GM23338 (cell line): ENCODE measurements at regions not wholly inside any gene's neighbourhood (a gene's known extent, or its start where the extent isn't known, plus 50 kb on each side); places are given as distances from the start of the nearest gene placed in this dataset.

Experiments used
- ATAC-seq: fragments of 200-7000 bp; cut with Tn5 transposase; 3 replicates; pipeline ENCODE4 v1.9.1; 2020
- DNase-seq: peaks from one replicate; pipeline ENCODE4 v3.0.0-alpha.2; 2015; ENCODE audit warnings: low spot score
- H2AFZ ChIP-seq: fragments of 200-600 bp; sonication (generic); 2 replicates; pipeline ENCODE4 v1.8.0; 2016; ENCODE audit warnings: antibody characterized with exemption, mild to moderate bottlenecking, moderate library complexity
- H3F3A ChIP-seq: fragments of 200-600 bp; sonication (generic); replicated peaks from 2 replicates; pipeline ENCODE4 v1.8.0; 2017; ENCODE audit warnings: antibody characterized with exemption, mixed run types, low read depth
- H3K27ac ChIP-seq: fragments of 200-600 bp; sonication (generic); 2 replicates; pipeline ENCODE4 v1.6.1; 2016; ENCODE audit warnings: low read depth
- H3K27me3 ChIP-seq: fragments of 200-600 bp; sonication (generic); 2 replicates; pipeline ENCODE4 v1.8.0; 2016; ENCODE audit warnings: mild to moderate bottlenecking, mixed run types, moderate library complexity; ENCODE audit not compliant: insufficient read depth
- H3K36me3 ChIP-seq: fragments of 200-600 bp; sonication (generic); 2 replicates; pipeline ENCODE4 v1.8.0; 2016; ENCODE audit warnings: mild to moderate bottlenecking; ENCODE audit not compliant: insufficient read depth
- H3K4me1 ChIP-seq: fragments of 200-600 bp; sonication (generic); 2 replicates; pipeline ENCODE4 v1.8.0; 2016; ENCODE audit warnings: mild to moderate bottlenecking, moderate library complexity; ENCODE audit not compliant: insufficient read depth
- H3K4me2 ChIP-seq: fragments of 200-600 bp; sonication (generic); 2 replicates; pipeline ENCODE4 v1.7.1; 2017; ENCODE audit warnings: mixed run types
- H3K4me3 ChIP-seq: fragments of 200-600 bp; sonication (generic); 2 replicates; pipeline ENCODE4 v1.6.1; 2016; ENCODE audit warnings: mixed run types
- H3K79me2 ChIP-seq: fragments of 200-600 bp; sonication (generic); replicated peaks from 2 replicates; pipeline ENCODE4 v1.8.0; 2017; ENCODE audit warnings: mild to moderate bottlenecking; ENCODE audit not compliant: insufficient read depth
- H3K9me2 ChIP-seq: fragments of 200-600 bp; sonication (generic); 2 replicates; pipeline ENCODE4 v1.8.0; 2017; ENCODE audit not compliant: insufficient read depth
- H4K20me1 ChIP-seq: fragments of 200-600 bp; sonication (generic); replicated peaks from 2 replicates; pipeline ENCODE4 v1.8.0; 2017; ENCODE audit warnings: mild to moderate bottlenecking; ENCODE audit not compliant: insufficient read depth
- H3K27ac Mint-ChIP-seq: 2 replicates; pipeline ENCODE4 v1.8.0; 2020; ENCODE audit warnings: inconsistent platforms, mild to moderate bottlenecking, moderate library complexity, mixed read lengths
- H3K27me3 Mint-ChIP-seq: 3 replicates; pipeline ENCODE4 v1.8.0; 2022; ENCODE audit warnings: low read depth, mild to moderate bottlenecking, moderate library complexity, mixed read lengths, inconsistent platforms; ENCODE audit not compliant: insufficient read depth, poor library complexity
- H3K36me3 Mint-ChIP-seq: 3 replicates; pipeline ENCODE4 v1.8.0; 2021; ENCODE audit warnings: low read depth, mild to moderate bottlenecking, inconsistent platforms, moderate library complexity, mixed read lengths
- H3K4me1 Mint-ChIP-seq: 3 replicates; pipeline ENCODE4 v1.8.0; 2020; ENCODE audit warnings: mild to moderate bottlenecking, inconsistent platforms, mixed read lengths
- H3K4me3 Mint-ChIP-seq: 3 replicates; pipeline ENCODE4 v1.8.0; 2021; ENCODE audit warnings: moderate library complexity, mild to moderate bottlenecking, inconsistent platforms, mixed read lengths
- H3K9me3 Mint-ChIP-seq: 3 replicates; pipeline ENCODE4 v1.8.0; 2020; ENCODE audit warnings: moderate library complexity, mild to moderate bottlenecking, inconsistent platforms, mixed read lengths
- CREB1 ChIP-seq: fragments of 250-450 bp; sonication (Bioruptor Pico); IDR thresholded peaks from 2 replicates; pipeline ENCODE4 v1.5.0; 2020; ENCODE audit warnings: low read depth, mild to moderate bottlenecking, moderate library complexity
- EZH2 ChIP-seq: fragments of 200-600 bp; sonication (generic); IDR thresholded peaks from one replicate; pipeline ENCODE4 v1.8.0; 2017; ENCODE audit warnings: antibody characterized with exemption, mild to moderate bottlenecking, low read depth; ENCODE audit not compliant: unreplicated experiment
- JUNB ChIP-seq: IDR thresholded peaks from one replicate; pipeline ENCODE4 v1.6.1; 2016; ENCODE audit warnings: antibody characterized with exemption; ENCODE audit not compliant: unreplicated experiment
- POLR2AphosphoS5 ChIP-seq: IDR thresholded peaks from 2 replicates; pipeline ENCODE4 v1.6.1; 2016; ENCODE audit warnings: antibody characterized with exemption, low read depth
- REST ChIP-seq: IDR thresholded peaks from one replicate; pipeline ENCODE4 v1.6.1; 2018; ENCODE audit warnings: antibody characterized with exemption; ENCODE audit not compliant: unreplicated experiment
- STAT1 ChIP-seq: IDR thresholded peaks from one replicate; pipeline ENCODE4 v1.6.1; 2016; ENCODE audit warnings: antibody characterized with exemption; ENCODE audit not compliant: unreplicated experiment
- ZNF331 ChIP-seq: fragments of 250-450 bp; sonication (Bioruptor Pico); IDR thresholded peaks from 2 replicates; pipeline ENCODE4 v1.5.0; 2020; ENCODE audit warnings: low read depth, mild to moderate bottlenecking, moderate library complexity
- ZNF462 ChIP-seq: fragments of 250-450 bp; sonication (Bioruptor Pico); IDR thresholded peaks from 2 replicates; pipeline ENCODE4 v1.5.0; 2020; ENCODE audit warnings: mild to moderate bottlenecking, moderate library complexity
- TF ChIP-seq, protein P1 (sequence below): IDR thresholded peaks from 2 replicates; pipeline ENCODE4 v1.6.1; 2016; ENCODE audit warnings: antibody characterized with exemption
- TF ChIP-seq, protein P2 (sequence below), 2 experiments: fragments of 200-600 bp in 1 of 2; sonication (generic) in 1 of 2; conservative IDR thresholded peaks; 2 replicates each; pipeline versions ENCODE4 v1.5.1 to v1.6.1; 2016 to 2017; ENCODE audit warnings: antibody characterized with exemption in 2 of 2, low read depth in 2 of 2, mild to moderate bottlenecking in 2 of 2, moderate library complexity in 1 of 2

DNA sequence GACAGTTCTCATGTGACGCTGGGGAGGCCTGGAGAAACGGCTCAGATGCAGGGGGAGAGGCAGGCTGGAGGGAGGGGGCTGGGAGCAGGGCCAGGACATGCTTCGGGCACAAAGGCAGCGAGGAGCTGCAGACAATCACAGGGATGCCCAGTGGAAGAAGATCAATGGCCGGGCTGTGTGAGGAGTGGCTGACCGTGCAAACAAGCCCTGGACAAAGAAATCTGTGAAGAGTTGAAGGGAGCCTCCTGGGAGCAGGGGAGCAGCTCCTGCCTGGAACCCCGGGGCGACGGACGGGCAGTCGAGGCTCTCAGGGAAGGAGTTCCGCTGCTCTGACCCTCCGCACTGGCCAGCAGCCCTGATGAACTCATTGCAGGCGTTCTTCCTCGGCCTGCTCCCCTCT, 126.7 kb upstream of the B3GAT1 start:
- peaks cover 3% of the 10 kb centered on the region; the same call in 1 of the 3 replicates for H3K9me3 Mint-ChIP-seq
- H3K36me3 ChIP-seq: no peaks in the 10 kb centered on the region
- no peak overlapping the region for H3K4me3 ChIP-seq
- peak overlapping the region; percentile 52; the same call in 1 of the 2 replicates for H2AFZ ChIP-seq
- ATAC-seq (no peak), DNase-seq (no peak)
- no peaks in the 10 kb centered on the region for H4K20me1 ChIP-seq
- peaks cover 26% of the 10 kb centered on the region for H3K4me1 Mint-ChIP-seq
- H3K79me2 ChIP-seq: no peaks in the 10 kb centered on the region
- no peak overlapping the region for H3K27ac Mint-ChIP-seq
- no peaks in the 10 kb centered on the region for H3F3A ChIP-seq
- no peaks in the 10 kb centered on the region for H3K36me3 Mint-ChIP-seq
- no peak overlapping the region for H3K4me2 ChIP-seq
- no peak overlapping the region for H3K4me3 Mint-ChIP-seq
- H3K27me3 ChIP-seq: no peaks in the 10 kb centered on the region
- no peak overlapping the region for H3K27ac ChIP-seq
- TF ChIP-seq POLR2AphosphoS5 (no peak), ZNF462 (no peak), STAT1 (no peak), EZH2 (no peak)
- peaks cover 7% of the 10 kb centered on the region for H3K27me3 Mint-ChIP-seq
- no peaks in the 10 kb centered on the region for H3K9me2 ChIP-seq
- H3K4me1 ChIP-seq: no peaks in the 10 kb centered on the region

DNA sequence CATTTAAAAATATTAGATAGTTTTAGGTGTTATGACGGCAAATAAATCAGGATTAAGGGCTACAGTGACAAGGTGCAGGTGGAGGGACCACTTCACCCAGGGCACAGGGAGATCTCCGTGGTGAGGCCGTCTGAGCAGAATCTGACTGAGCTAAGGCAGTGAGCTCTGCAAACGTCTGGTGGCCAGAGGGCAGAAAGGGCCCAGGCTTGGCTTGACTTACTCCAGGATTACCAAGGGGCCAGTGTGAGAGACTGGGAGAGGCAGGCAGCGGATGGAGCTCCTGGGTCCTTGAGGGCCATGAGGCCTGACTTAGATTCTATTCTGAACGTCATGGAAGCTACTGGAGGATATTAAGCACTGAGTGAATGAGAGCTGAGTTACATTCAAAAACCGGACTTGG, 125.9 kb upstream of the B3GAT1 start:
- H3K4me3 Mint-ChIP-seq: no peak overlapping the region
- no peaks in the 10 kb centered on the region for H3K4me1 ChIP-seq
- H3K36me3 Mint-ChIP-seq: no peaks in the 10 kb centered on the region
- peaks cover 20% of the 10 kb centered on the region for H3K4me1 Mint-ChIP-seq
- no peak for ATAC-seq
- no peaks in the 10 kb centered on the region for H3K27me3 ChIP-seq
- DNase-seq: no peak
- no peak overlapping the region for H3K27ac ChIP-seq
- no peak overlapping the region for H3K4me2 ChIP-seq
- peak overlapping the region; percentile 52; the same call in 1 of the 2 replicates for H2AFZ ChIP-seq
- H3K9me2 ChIP-seq: no peaks in the 10 kb centered on the region
- H3F3A ChIP-seq: no peaks in the 10 kb centered on the region
- H3K36me3 ChIP-seq: no peaks in the 10 kb centered on the region
- no peak overlapping the region for H3K27ac Mint-ChIP-seq
- peaks cover 3% of the 10 kb centered on the region; the same call in 1 of the 3 replicates for H3K9me3 Mint-ChIP-seq
- H3K4me3 ChIP-seq: no peak overlapping the region
- H3K27me3 Mint-ChIP-seq: peaks cover 7% of the 10 kb centered on the region
- no peaks in the 10 kb centered on the region for H3K79me2 ChIP-seq
- H4K20me1 ChIP-seq: no peaks in the 10 kb centered on the region
- TF ChIP-seq EZH2 (no peak), POLR2AphosphoS5 (no peak), CREB1 (CRISPR knock-in tag) (no peak), REST (no peak), JUNB (no peak), STAT1 (no peak), ZNF331 (CRISPR knock-in tag) (no peak)
- TF ChIP-seq, protein P1, sequence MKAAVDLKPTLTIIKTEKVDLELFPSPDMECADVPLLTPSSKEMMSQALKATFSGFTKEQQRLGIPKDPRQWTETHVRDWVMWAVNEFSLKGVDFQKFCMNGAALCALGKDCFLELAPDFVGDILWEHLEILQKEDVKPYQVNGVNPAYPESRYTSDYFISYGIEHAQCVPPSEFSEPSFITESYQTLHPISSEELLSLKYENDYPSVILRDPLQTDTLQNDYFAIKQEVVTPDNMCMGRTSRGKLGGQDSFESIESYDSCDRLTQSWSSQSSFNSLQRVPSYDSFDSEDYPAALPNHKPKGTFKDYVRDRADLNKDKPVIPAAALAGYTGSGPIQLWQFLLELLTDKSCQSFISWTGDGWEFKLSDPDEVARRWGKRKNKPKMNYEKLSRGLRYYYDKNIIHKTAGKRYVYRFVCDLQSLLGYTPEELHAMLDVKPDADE: no peak
- TF ChIP-seq, protein P2, sequence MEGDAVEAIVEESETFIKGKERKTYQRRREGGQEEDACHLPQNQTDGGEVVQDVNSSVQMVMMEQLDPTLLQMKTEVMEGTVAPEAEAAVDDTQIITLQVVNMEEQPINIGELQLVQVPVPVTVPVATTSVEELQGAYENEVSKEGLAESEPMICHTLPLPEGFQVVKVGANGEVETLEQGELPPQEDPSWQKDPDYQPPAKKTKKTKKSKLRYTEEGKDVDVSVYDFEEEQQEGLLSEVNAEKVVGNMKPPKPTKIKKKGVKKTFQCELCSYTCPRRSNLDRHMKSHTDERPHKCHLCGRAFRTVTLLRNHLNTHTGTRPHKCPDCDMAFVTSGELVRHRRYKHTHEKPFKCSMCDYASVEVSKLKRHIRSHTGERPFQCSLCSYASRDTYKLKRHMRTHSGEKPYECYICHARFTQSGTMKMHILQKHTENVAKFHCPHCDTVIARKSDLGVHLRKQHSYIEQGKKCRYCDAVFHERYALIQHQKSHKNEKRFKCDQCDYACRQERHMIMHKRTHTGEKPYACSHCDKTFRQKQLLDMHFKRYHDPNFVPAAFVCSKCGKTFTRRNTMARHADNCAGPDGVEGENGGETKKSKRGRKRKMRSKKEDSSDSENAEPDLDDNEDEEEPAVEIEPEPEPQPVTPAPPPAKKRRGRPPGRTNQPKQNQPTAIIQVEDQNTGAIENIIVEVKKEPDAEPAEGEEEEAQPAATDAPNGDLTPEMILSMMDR (conservative IDR thresholded peaks at IDR 0.05; ENCODE audit: low read depth in 2 of 2): no peak
